ENCODE measurements at regions not wholly inside any gene's neighbourhood (a gene's known extent, or its start where the extent isn't known, plus 50 kb on each side); places are given as distances from the start of the nearest gene placed in this dataset.
"Not testable (repeated sequence)": the region's sequence is repeated elsewhere in the genome, so short reads cannot be mapped to it uniquely, and the experiment has no call there.

DNA sequence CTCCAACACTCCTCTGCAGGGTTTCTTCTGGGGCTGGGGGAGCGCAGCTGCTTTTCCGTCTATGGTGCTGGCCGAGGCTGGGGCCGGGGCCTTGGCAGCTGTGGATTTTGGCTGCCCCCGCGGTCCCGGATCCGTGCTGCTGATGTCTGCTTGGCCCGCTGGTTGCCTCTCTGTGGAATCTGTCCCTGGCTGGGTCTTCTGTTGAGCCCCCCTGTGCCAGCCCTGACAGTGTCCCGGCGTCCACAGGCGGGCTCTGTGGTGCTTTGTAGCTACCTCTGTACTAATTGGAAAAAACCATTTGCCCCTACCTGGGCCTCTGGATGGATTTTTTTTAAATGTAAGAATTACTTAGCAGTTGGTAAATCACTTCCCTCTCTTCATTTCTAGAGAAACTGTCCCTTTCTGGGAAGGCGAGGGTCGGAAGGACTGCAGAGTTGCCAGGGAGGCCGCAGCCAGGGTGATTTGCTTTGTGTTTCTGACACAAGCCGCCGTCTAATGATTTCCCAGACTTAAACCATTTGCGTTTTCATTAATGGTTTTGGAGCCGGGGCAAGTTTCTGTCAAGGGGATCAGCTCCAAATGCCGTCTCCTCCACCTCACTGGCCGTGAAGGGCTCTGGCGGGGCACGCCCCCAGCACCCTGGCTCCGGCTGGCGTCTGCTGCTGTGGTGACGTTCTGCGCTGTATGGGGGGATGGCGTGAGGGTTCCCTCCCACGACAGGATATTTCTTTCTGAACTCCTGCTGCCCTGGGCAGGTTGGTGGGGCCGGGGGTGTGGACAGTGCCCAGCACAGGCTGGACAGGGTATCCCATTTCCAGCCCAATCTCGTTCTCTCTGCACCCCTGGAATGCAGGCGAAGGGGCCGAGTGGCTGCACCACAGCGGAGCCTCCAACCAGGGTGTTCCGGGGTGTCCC, 201.7 kb downstream of the LAT start:
- ATAC-seq; CTCF ChIA-PET (ENCODE audit: low intra/inter-chr PET ratio); FAIRE-seq: not testable (repeated sequence)

GRCh38 chr16:29185872-29186271, 201.0 kb downstream of the LAT start:
- intact Hi-C loops (cut with micrococcal nuclease); H3K79me2 ChIP-seq (ENCODE audit: control insufficient read depth, insufficient read depth, low read length); ATAC-seq; CTCF ChIA-PET (ENCODE audit: low intra/inter-chr PET ratio); H3K36me3 ChIP-seq (ENCODE audit: control insufficient read depth, insufficient read depth, low read length); in situ Hi-C loops (cut with MboI); H3K4me2 ChIP-seq (ENCODE audit: insufficient read depth, low read length); H3K27me3 ChIP-seq (ENCODE audit: control insufficient read depth in 2 of 2, insufficient read depth in 2 of 2, low read length in 2 of 2); BruUV-seq (replicated peaks); FAIRE-seq; H3K9me3 ChIP-seq (replicated peaks; ENCODE audit: control insufficient read depth, insufficient read depth, low read depth, low read length); H4K20me1 ChIP-seq (replicated peaks; ENCODE audit: control insufficient read depth, insufficient read depth, low read length); H3K27ac ChIP-seq (ENCODE audit: extremely low read depth, low read depth, low read length); H3K9me1 ChIP-seq (ENCODE audit: control insufficient read depth, insufficient read depth, low read length); H3K9ac ChIP-seq (ENCODE audit: insufficient read depth in 1 of 2, low read depth in 2 of 2, low read length in 2 of 2); H2AFZ ChIP-seq (ENCODE audit: low read depth, low read length); DNase-seq (ENCODE audit: extremely low read depth in 1 of 4, low spot score in 3 of 4); POLR2A ChIA-PET; H3K4me3 ChIP-seq: not testable (repeated sequence)
- WGBS (ENCODE audit: insufficient coverage, low coverage, missing lambda C conversion rate): 73% methylated on average over 9 of the region's 9 CpGs
- H3K4me1 ChIP-seq (replicated peaks in 1 of 2; ENCODE audit: control insufficient read depth in 2 of 2, insufficient read depth in 2 of 2, low read length in 2 of 2): peaks cover 12 to 33% of the 10 kb centered on the region in 2 experiments; a peak in 4 of 5 replicates

More for the DNA sequence above, 201.7 kb downstream of the LAT start:
- H3K9me3 ChIP-seq (replicated peaks; ENCODE audit: control insufficient read depth, insufficient read depth, low read depth, low read length); H3K79me2 ChIP-seq (ENCODE audit: control insufficient read depth, insufficient read depth, low read length); BruUV-seq (replicated peaks); H2AFZ ChIP-seq (ENCODE audit: low read depth, low read length); H3K27me3 ChIP-seq (ENCODE audit: control insufficient read depth in 2 of 2, insufficient read depth in 2 of 2, low read length in 2 of 2); H3K27ac ChIP-seq (ENCODE audit: extremely low read depth, low read depth, low read length); intact Hi-C loops (cut with micrococcal nuclease); H3K9me1 ChIP-seq (ENCODE audit: control insufficient read depth, insufficient read depth, low read length); in situ Hi-C loops (cut with MboI); H3K36me3 ChIP-seq (ENCODE audit: control insufficient read depth, insufficient read depth, low read length); H4K20me1 ChIP-seq (replicated peaks; ENCODE audit: control insufficient read depth, insufficient read depth, low read length); H3K4me3 ChIP-seq; DNase-seq (ENCODE audit: extremely low read depth in 1 of 4, low spot score in 3 of 4); H3K9ac ChIP-seq (ENCODE audit: insufficient read depth in 1 of 2, low read depth in 2 of 2, low read length in 2 of 2); POLR2A ChIA-PET; H3K4me2 ChIP-seq (ENCODE audit: insufficient read depth, low read length): not testable (repeated sequence)
- WGBS (ENCODE audit: insufficient coverage, low coverage, missing lambda C conversion rate): 59% methylated on average over 29 of the region's 35 CpGs
- H3K4me1 ChIP-seq (replicated peaks in 1 of 2; ENCODE audit: control insufficient read depth in 2 of 2, insufficient read depth in 2 of 2, low read length in 2 of 2): peaks cover 12 to 28% of the 10 kb centered on the region in 2 experiments; a peak in 4 of 5 replicates

Measured in K562 (cell line).